Activated CD8-positive, alpha-beta memory T cell treated with anti-CD3 and anti-CD28 coated beads, Interleukin-2, amount 50 U/mL, for 1 hour (primary cell): ENCODE measurements at regions not wholly inside any gene's neighbourhood (a gene's known extent, or its start where the extent isn't known, plus 50 kb on each side); places are given as distances from the start of the nearest gene placed in this dataset.

Experiments
- DNase-seq: peaks from one replicate; pipeline ENCODE4 v3.0.0-alpha.2; 2020; ENCODE audit errors: extremely low read depth

DNA sequence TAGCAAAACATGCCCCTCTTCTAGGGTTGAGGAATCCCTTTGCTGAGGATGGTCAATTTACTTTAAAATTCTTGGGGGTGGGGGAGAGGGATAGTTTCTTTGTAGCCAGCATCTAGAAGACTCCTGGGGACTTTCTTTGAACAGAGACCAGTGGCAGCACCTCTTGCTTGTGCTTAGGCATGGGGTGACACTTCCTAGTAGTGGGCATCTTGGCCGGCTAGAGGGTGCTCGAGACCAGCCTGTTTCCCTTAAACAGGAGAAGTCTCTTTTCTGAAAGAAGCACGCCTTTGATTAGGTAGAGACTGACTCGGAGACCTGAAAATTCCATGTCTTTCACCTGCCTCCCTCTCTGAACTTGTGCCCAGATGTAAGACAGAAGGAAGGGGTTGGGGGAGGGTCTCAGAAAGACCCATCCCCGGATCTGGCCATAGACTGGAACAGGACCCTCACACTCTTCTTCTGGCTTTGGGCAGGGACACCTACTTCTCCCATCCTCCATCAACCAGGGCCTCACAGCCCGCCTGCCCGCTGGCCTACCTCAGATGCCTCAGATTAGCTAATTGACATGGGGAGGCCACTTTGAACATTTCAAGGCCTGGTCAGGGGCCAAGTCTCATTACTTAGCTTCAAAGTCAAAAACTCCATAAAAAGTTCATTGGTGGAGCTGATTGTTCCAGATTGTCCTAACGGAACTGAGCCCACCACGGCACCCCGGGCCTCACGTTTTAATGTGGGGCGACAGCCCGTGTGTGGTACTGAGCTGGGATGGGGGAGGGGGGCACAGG lies 172.2 kb downstream of the CDC5L start:
- no peak for DNase-seq

DNA sequence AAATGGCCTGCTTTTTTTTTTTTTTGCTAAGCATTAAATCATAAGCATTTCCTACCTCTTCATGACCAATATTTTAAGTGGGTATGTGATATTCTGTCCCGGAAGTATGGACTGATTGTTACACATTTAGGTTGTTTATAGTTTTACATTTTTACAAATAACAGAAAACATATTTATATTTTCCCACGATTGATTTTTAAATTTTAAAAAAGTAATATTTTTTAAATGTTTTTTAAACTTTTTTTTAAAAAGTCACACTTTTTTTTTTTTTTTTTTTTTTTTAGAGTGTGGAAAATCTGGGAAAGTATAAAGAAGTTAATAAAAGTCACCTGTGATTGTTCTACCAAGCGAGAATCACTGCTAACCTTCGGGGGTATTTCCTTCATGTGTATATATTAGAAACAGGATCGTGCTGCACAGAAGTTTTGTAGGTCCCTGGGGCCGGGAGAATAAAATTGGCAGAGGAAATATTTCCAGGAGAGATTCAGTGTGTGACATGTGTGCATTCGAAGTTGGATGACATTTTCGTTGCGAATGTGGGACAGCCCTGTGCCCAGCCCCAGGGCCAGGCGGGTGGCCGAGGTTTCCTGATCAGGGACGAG lies 173.1 kb downstream of the CDC5L start:
- no peak for DNase-seq

DNA sequence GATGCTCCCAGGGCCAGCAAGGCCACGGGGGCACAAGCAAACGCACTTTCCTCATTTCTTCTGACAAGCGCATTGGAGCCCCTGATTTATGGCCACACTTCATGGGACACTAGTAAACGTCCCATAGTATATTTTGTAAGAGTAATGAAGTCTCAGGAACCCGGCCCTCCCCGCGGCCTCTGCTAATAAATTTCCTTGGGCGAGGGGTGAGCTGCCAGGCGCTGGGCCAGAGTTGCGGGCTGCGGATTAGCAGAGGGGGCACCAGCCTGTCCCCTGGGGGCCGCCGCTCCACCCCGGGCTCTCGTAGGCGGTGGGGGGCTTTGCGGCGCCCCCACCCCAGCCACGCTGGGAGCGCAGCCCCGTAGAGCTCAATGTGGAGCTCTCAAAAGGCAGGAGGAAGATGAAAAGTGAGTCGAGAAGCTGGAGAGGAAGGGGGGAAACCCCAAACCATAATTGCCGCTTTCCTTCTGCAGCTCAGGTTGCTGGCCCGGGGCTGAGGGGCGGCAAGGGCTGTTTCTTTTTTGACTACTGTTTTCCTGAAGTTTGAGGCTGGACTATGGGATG lies 173.6 kb downstream of the CDC5L start:
- no peak for DNase-seq

GRCh38 chr6:44561832-44562665 lies 174.5 kb downstream of the CDC5L start:
- no peak for DNase-seq

- no peak for DNase-seq
Observed at GRCh38 chr6:44563397-44563796, 175.9 kb downstream of the CDC5L start.

DNA sequence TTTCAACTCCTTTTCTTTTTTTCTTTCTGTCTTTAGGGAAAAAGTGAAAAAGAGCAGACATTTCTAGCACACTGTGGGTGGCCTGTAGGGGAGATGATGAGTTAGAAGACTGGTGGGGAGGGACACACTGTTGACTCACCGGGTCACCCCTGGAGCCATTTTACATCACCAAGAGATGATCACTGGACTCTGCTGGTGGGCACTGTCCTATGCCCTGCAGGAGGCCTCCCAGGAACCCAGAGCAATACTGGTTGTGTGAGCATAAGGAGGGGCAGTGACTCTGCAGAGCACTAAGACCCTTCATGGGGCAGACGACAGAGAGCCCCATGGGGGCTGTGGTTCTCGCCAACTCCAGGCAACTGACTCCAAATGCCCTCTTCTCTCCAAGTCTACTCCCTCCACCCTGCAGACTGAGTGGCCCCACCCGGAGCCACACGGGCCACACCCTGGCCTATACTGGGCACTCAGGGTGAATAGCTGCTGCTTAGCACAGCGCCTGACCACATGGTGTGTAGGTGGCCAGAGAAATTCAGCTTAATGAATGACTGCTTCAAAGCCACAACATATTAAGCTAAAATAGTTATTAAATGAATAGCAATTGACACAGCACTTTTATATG lies 177.5 kb downstream of the CDC5L start:
- DNase-seq: no peak

DNA sequence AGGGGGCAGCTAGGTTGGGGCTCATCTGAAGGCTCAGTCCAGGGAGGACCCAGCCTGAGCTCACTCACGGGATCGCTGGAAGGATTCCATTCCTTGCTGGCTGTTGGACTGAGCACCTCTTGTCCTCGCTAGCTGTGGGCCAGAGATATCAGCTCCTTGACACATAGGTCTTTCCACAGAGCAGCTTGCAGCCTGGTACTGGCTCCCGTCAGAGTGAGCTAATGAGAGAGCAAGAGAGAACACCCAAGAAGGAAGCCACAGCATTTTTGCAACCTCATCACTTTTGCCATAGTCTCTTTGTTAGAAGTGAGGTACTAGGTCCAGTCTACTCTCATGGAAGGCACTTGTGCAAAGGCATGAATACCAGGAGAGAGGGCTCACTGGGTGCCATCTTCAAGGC lies 179.9 kb downstream of the CDC5L start:
- DNase-seq: no peak

DNA sequence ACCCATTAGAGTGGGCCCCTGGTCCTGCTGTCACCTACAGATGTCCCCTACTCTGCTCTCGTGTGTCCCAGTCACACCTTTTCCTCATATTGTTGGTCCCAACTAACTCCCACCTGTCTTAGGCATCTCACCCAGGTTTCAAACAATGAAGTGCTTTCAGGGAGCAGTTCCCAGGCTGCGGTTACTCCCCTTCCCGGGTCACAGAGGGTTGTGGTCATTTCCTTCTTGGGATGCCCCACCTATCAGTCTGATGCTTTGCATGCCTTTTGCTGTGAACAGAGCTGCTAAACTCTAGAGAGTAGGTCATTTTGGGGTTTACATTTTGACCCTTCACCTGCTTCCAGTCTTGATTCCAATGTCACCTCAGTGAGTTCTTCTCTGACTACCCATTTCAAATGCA lies 181.6 kb downstream of the CDC5L start:
- DNase-seq: no peak

- DNase-seq: no peak
Observed at GRCh38 chr6:44569931-44570385, 182.5 kb downstream of the CDC5L start.

DNA sequence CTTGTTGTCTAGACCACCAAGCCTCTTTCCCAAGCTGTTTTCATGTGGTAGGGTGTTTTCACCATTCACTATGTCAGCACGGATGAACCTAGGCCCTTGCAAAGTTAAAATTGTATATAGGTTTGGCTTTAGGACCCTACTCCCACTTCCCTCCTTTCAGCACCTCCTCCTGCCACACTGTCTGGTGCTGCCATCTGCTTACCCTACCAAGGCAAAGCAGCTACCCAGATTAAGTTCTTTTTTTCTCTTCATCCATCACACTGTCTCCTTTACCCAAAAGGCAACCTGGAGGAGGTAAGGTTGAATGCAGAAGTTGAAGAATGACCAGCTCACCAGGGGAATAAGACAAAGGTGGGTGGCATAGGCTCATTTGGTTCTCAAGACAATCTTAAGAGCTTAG lies 184.0 kb downstream of the CDC5L start:
- DNase-seq: no peak

DNA sequence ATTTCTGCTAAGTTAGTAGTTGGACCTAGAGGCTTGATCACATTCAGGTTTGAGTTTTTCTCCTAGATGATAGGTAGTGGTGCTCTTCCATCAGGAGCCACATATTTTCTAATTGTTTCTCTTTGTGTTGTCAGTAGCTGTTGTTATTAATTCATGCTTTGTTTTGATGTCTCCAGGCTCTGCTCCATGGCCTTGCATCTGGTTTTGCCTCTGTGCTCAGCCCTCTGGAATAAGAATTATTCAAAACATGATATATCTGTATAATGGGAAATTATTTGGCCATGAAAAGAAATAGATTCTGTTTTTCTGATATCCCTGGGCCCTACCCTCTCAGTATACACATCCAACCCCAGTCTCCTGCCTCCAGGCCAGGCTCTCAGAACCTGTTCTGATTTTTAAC lies 184.8 kb downstream of the CDC5L start:
- DNase-seq: no peak

GRCh38 chr6:44575644-44576043 lies 188.1 kb downstream of the CDC5L start:
- no peak for DNase-seq

DNA sequence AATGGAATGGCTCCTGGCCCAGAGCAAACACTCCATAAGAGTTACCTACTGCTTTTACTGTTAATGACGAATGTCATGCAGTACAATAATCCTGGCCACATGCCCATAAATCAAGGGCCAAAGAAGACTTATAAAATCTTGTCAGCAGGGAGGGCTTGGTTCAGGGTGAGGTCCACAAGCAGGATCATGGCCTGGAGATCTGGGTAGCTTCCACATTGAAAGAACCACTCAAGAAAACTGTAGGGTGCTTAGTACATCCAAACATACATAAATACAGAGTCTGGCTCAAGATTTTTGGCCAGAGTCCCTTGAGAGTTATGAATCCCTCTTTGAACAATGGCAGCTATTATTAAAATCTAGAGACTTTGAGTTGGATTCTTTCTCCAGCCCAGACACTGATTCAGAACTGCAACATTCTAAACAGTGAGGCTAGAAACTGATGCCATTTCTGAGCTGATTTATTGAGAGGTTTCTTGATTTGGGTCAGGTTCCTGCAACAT lies 188.7 kb downstream of the CDC5L start:
- DNase-seq: no peak

DNA sequence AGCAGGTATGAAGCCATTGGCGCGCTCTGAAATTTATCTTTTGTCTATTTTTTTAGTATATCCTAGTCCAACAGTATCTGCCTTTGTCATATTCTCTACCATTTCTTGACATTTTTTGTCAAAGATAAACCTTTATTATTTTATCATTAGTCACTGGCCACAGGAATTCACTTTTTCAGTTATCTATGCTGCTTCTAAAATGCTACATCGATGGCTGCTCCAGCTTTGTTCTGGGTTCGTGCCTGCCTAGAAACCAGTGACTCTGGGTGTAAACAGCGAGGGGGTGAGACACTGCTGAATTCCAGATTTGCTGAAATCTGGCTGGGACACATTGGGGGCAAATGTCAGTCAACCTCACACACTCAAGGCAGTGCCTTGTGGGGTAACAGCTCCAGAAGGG lies 193.4 kb downstream of the CDC5L start:
- DNase-seq: no peak

- no peak for DNase-seq
Observed at GRCh38 chr6:44582930-44583329, 195.4 kb downstream of the CDC5L start.

GRCh38 chr6:44590471-44590870 lies 203.0 kb downstream of the CDC5L start:
- DNase-seq: no peak

DNA sequence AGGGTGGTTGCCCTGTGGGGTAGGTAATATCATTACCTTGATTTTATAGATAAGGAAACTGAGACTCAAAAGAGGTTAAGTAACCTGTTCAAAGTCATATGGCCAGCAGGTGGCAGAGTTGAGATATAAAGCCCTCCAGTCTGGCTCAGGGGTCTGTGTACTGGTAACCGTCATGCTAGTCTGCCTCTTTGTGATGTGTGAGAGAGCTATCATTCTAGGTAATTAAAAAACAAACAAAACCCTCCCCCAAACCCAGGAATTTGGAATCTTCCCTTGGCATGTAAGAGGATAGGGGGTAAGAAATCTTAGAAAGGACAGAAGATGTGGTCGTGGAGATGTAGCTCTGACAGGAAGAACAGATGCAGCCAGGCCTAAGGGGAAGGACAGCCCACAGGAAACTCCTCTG lies 206.0 kb downstream of the CDC5L start:
- DNase-seq: peak; percentile 37

- no peak for DNase-seq
Observed at GRCh38 chr6:44594481-44594880, 207.0 kb downstream of the CDC5L start.

GRCh38 chr6:44598679-44599078 lies 211.2 kb downstream of the CDC5L start:
- DNase-seq: no peak

DNA sequence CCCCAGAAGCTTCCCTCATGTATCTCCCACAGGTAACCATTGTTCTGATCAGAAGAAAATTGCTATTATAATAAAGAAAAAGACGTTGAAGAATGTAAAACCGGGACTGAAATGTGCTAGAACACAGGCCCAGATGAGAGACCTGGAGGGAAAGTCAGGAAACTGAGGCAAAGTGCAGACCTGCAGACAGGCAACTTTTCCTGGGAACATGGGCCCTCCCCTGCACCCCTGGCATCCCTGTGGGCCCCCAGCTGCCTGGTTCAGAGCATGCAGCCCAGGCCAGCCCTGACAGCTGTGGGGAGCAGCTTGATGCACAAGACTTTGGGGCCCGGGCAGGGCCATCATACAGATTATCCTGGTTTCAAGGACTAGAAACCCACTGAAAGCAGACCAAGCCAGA lies 212.2 kb downstream of the CDC5L start:
- DNase-seq: no peak

- no peak for DNase-seq
Observed at GRCh38 chr6:44603044-44603686, 215.7 kb downstream of the CDC5L start.
